SH-SY5Y (cell line): ENCODE measurements at regions not wholly inside any gene's neighbourhood (a gene's known extent, or its start where the extent isn't known, plus 50 kb on each side); places are given as distances from the start of the nearest gene placed in this dataset.

Experiments
- GATA2 ChIP-seq: IDR thresholded peaks from 2 replicates; pipeline ENCODE4 v1.6.1; 2011; ENCODE audit warnings: mild to moderate bottlenecking, low read depth, low read length
- GATA3 ChIP-seq: IDR thresholded peaks from 2 replicates; pipeline ENCODE4 v1.6.1; 2011; ENCODE audit warnings: low read depth, mild to moderate bottlenecking, low read length, moderate library complexity

DNA sequence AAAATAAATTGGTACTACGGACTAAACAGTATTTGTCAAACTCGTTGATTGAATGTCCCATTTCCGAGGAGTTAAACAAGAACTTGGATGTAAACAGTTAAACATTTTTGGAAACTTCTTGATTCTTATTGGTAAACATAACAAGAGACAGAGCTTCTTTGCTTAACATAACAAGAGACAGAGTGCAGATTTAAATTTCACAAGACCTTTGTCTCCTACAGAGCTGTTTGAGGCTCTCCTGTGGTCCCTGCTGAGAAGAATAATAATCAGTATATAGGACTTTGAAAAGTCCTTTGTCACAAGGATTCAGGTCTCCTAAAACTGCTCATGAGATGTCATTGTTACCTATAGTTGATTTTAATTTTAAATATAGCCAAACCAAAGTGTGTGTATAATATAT lies 170.6 kb upstream of the C21orf91 start:
- TF ChIP-seq GATA3: no peak
- TF ChIP-seq GATA2: no peak
